WTC11 (cell line): ENCODE measurements at regions not wholly inside any gene's neighbourhood (a gene's known extent, or its start where the extent isn't known, plus 50 kb on each side); places are given as distances from the start of the nearest gene placed in this dataset.

Experiments
- ATAC-seq: fragments of 200-7000 bp; cut with Tn5 transposase; 2 replicates; pipeline ENCODE4 v1.10.0; 2021; ENCODE audit warnings: mild to moderate bottlenecking, moderate library complexity
- CTCF ChIA-PET: fragments of 300-600 bp; sonication (Branson Sonifier 250); formaldehyde crosslinking; loops from one replicate; lab custom pipeline; 2021; ENCODE audit warnings: antibody characterized with exemption; lab: Charles Lee
- POLR2A ChIA-PET: fragments of 350-600 bp; sonication (Branson Sonifier 250); formaldehyde crosslinking; loops from one replicate; lab custom pipeline; 2021; ENCODE audit warnings: antibody characterized with exemption; lab: Charles Lee
- DNase-seq: peaks from one replicate; pipeline ENCODE4 v3.0.0; 2021; ENCODE audit warnings: low spot score
- H3K27ac Mint-ChIP-seq: 2 replicates; pipeline ENCODE4 v1.8.0; 2021; ENCODE audit warnings: mixed read lengths
- H3K27me3 Mint-ChIP-seq: 2 replicates; pipeline ENCODE4 v1.8.0; 2021; ENCODE audit warnings: low read depth, mild to moderate bottlenecking, moderate library complexity, mixed read lengths
- H3K36me3 Mint-ChIP-seq: 2 replicates; pipeline ENCODE4 v1.8.0; 2021; ENCODE audit warnings: mixed read lengths
- H3K4me1 Mint-ChIP-seq: 2 replicates; pipeline ENCODE4 v1.8.0; 2022; ENCODE audit warnings: mixed read lengths
- H3K4me3 Mint-ChIP-seq: 2 replicates; pipeline ENCODE4 v1.8.0; 2021; ENCODE audit warnings: mild to moderate bottlenecking, moderate library complexity, mixed read lengths
- H3K9me3 Mint-ChIP-seq: 2 replicates; pipeline ENCODE4 v1.8.0; 2021; ENCODE audit warnings: mixed read lengths
- EMX1 ChIP-seq: fragments of 250-450 bp; sonication (Bioruptor Pico); IDR thresholded peaks from 2 replicates; pipeline ENCODE4 v1.8.0; 2021; ENCODE audit warnings: mild to moderate bottlenecking
- ESRRA ChIP-seq: sonication (generic); formaldehyde crosslinking; IDR thresholded peaks from 2 replicates; pipeline ENCODE4 v1.8.1; 2022; ENCODE audit warnings: mild to moderate bottlenecking, missing genetic modification reagents, borderline replicate concordance
- FOXJ3 ChIP-seq: sonication (generic); formaldehyde crosslinking; IDR thresholded peaks from 2 replicates; pipeline ENCODE4 v1.9.0; 2021; ENCODE audit warnings: missing genetic modification reagents, mild to moderate bottlenecking, borderline replicate concordance
- FOXP1 ChIP-seq: sonication (generic); formaldehyde crosslinking; IDR thresholded peaks from 2 replicates; pipeline ENCODE4 v1.8.0; 2022; ENCODE audit warnings: missing genetic modification reagents, mild to moderate bottlenecking, moderate library complexity, borderline replicate concordance
- HMGA2 ChIP-seq: fragments of 250-450 bp; sonication (Bioruptor Pico); IDR thresholded peaks from 2 replicates; pipeline ENCODE4 v1.4.0; 2021; ENCODE audit warnings: mild to moderate bottlenecking, moderate library complexity
- SMAD3 ChIP-seq: sonication (generic); formaldehyde crosslinking; IDR thresholded peaks from 2 replicates; pipeline ENCODE4 v1.8.0; 2022; ENCODE audit warnings: missing genetic modification reagents, mild to moderate bottlenecking, borderline replicate concordance
- TCF7 ChIP-seq: sonication (generic); formaldehyde crosslinking; IDR thresholded peaks from 2 replicates; pipeline ENCODE4 v1.8.0; 2022; ENCODE audit warnings: mild to moderate bottlenecking, low read depth, missing genetic modification reagents, moderate library complexity
- ZNF263 ChIP-seq: sonication (generic); formaldehyde crosslinking; IDR thresholded peaks from 2 replicates; pipeline ENCODE4 v1.8.1; 2022; ENCODE audit warnings: low read depth, mild to moderate bottlenecking, moderate library complexity, missing genetic modification reagents
- ZNF416 ChIP-seq: fragments of 250-450 bp; sonication (Bioruptor Pico); IDR thresholded peaks from 2 replicates; pipeline ENCODE4 v1.9.0; 2021; ENCODE audit warnings: mild to moderate bottlenecking, inconsistent platforms
- ZNF671 ChIP-seq: fragments of 250-450 bp; sonication (Bioruptor Pico); IDR thresholded peaks from 2 replicates; pipeline ENCODE4 v1.8.0; 2021; ENCODE audit warnings: mild to moderate bottlenecking
- TF ChIP-seq, protein P1 (sequence below): fragments of 250-450 bp; sonication (Bioruptor Pico); conservative IDR thresholded peaks from 2 replicates; pipeline ENCODE4 v1.9.0; 2021; ENCODE audit warnings: mild to moderate bottlenecking
- TF ChIP-seq, protein P2 (sequence below): sonication (generic); formaldehyde crosslinking; IDR thresholded peaks from 2 replicates; pipeline ENCODE4 v1.8.0; 2023; ENCODE audit warnings: missing genetic modification reagents, mild to moderate bottlenecking, borderline replicate concordance
- TF ChIP-seq, protein P3 (sequence below): sonication (generic); formaldehyde crosslinking; IDR thresholded peaks from 2 replicates; pipeline ENCODE4 v1.8.0; 2022; ENCODE audit warnings: mild to moderate bottlenecking, missing genetic modification reagents
- TF ChIP-seq, protein P4 (sequence below): sonication (generic); formaldehyde crosslinking; IDR thresholded peaks from 2 replicates; pipeline ENCODE4 v1.8.0; 2022; ENCODE audit warnings: mild to moderate bottlenecking, missing genetic modification reagents
- TF ChIP-seq, protein P5 (sequence below): fragments of 250-450 bp; sonication (Bioruptor Pico); IDR thresholded peaks from 2 replicates; pipeline ENCODE4 v1.9.0; 2021; ENCODE audit warnings: mild to moderate bottlenecking

DNA sequence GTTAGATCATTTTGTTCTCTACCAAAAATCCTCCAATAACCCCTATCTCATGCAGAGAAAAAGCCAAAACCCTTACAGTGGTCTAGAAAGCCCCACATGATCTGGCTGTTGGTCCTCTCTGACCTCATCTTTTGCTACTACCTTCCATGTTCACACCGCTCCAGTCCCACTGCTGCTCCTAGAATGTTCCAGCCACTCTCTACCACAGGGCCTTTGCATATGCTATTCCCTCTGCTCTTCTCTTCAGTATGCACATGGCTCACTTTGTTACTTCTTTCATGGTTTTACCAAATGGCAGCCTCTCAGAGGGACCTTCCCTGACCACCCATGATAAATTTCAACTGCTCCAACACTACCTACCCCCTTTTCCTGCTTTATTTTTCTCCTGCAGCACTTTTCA, 193.5 kb upstream of the CCDC150 start (continued):
- TF ChIP-seq, protein P1, sequence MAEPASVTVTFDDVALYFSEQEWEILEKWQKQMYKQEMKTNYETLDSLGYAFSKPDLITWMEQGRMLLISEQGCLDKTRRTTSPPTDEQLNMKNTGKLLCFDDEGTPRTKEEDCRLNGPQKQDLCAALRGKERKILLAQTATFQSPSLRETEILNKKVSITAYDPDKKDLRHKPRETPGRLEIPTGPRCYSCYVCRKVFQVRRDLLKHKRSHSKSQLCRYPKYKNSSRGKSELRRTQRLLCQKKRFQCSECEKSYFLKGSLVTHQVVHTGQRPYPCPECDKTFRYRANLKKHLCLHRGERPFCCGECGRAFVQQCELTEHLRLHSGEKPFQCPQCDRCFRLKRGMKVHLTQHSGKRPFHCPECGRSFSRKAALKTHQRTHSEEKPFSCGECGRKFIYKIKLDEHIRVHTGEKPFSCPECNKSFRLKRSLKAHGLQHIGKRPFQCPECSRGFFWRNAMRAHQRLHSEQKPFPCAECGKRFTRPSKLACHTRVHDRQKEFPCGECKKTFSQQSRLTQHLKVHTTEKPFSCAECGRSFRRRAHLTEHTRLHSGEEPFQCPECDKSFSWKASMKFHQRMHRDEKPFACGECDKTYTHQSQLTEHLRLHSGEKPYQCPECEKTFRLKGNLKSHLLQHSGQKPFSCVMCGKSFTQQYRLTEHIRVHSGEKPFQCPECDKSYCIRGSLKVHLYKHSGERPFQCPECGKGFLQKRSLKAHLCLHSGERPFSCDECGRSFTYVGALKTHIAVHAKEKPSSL = no peak
- TF ChIP-seq FOXP1 = no peak
- TF ChIP-seq HMGA2 (CRISPR knock-in tag) = no peak
- TF ChIP-seq, all 79 proteins: peak for 0

DNA sequence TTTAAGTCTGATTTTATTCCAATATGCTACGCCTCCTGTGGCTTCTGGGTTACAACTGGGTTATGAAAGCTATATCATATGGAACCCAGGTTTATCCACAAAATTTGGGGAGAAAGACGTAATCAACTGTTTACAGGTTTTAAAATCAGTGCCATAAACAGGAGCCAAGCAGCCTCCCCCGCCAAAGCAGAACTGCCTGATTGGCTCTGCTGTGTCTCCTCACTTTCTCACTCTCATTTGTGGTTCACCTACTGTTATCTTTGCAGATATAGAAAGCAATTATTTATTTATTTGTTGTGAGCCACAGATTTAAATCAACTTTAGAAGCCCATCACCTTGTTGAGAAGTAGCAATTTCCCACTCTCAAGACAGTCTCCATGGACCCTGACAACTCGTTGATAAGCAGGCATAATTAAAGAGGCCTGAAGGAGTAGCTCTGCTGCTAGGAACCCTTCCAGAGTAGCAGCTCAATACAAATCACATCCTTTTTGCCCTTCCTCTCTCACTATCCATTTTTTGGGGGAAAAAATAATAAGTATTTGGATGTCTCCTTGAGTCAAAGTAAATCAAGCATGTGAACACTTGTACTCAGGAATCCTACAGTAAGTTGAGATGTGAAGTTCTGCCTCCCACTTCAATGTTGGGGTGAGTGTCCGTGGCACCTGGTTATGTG, 191.0 kb upstream of the CCDC150 start:
- H3K27ac Mint-ChIP-seq = no peak overlapping the region
- 0 out of 2 replicates have a peak, but pooled peaks cover 2% of the 10 kb centered on the region for H3K4me1 Mint-ChIP-seq
- CTCF ChIA-PET = no interaction called here
- H3K36me3 Mint-ChIP-seq = no peaks in the 10 kb centered on the region
- POLR2A ChIA-PET = no interaction called here
- ATAC-seq (no peak), DNase-seq (no peak)
- no peak overlapping the region for H3K4me3 Mint-ChIP-seq
- H3K9me3 Mint-ChIP-seq = peaks cover 7% of the 10 kb centered on the region
- no peaks in the 10 kb centered on the region for H3K27me3 Mint-ChIP-seq
- TF ChIP-seq ZNF416 (CRISPR knock-in tag) = no peak
- TF ChIP-seq, protein P2, sequence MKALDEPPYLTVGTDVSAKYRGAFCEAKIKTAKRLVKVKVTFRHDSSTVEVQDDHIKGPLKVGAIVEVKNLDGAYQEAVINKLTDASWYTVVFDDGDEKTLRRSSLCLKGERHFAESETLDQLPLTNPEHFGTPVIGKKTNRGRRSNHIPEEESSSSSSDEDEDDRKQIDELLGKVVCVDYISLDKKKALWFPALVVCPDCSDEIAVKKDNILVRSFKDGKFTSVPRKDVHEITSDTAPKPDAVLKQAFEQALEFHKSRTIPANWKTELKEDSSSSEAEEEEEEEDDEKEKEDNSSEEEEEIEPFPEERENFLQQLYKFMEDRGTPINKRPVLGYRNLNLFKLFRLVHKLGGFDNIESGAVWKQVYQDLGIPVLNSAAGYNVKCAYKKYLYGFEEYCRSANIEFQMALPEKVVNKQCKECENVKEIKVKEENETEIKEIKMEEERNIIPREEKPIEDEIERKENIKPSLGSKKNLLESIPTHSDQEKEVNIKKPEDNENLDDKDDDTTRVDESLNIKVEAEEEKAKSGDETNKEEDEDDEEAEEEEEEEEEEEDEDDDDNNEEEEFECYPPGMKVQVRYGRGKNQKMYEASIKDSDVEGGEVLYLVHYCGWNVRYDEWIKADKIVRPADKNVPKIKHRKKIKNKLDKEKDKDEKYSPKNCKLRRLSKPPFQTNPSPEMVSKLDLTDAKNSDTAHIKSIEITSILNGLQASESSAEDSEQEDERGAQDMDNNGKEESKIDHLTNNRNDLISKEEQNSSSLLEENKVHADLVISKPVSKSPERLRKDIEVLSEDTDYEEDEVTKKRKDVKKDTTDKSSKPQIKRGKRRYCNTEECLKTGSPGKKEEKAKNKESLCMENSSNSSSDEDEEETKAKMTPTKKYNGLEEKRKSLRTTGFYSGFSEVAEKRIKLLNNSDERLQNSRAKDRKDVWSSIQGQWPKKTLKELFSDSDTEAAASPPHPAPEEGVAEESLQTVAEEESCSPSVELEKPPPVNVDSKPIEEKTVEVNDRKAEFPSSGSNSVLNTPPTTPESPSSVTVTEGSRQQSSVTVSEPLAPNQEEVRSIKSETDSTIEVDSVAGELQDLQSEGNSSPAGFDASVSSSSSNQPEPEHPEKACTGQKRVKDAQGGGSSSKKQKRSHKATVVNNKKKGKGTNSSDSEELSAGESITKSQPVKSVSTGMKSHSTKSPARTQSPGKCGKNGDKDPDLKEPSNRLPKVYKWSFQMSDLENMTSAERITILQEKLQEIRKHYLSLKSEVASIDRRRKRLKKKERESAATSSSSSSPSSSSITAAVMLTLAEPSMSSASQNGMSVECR (CRISPR knock-in tag) = no peak
- no peak for TF ChIP-seq ESRRA (CRISPR knock-in tag)
- TF ChIP-seq, protein P3, sequence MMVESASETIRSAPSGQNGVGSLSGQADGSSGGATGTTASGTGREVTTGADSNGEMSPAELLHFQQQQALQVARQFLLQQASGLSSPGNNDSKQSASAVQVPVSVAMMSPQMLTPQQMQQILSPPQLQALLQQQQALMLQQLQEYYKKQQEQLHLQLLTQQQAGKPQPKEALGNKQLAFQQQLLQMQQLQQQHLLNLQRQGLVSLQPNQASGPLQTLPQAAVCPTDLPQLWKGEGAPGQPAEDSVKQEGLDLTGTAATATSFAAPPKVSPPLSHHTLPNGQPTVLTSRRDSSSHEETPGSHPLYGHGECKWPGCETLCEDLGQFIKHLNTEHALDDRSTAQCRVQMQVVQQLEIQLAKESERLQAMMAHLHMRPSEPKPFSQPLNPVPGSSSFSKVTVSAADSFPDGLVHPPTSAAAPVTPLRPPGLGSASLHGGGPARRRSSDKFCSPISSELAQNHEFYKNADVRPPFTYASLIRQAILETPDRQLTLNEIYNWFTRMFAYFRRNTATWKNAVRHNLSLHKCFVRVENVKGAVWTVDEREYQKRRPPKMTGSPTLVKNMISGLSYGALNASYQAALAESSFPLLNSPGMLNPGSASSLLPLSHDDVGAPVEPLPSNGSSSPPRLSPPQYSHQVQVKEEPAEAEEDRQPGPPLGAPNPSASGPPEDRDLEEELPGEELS (CRISPR knock-in tag) = no peak
- no peak for TF ChIP-seq HMGA2 (CRISPR knock-in tag)
- TF ChIP-seq, protein P4, sequence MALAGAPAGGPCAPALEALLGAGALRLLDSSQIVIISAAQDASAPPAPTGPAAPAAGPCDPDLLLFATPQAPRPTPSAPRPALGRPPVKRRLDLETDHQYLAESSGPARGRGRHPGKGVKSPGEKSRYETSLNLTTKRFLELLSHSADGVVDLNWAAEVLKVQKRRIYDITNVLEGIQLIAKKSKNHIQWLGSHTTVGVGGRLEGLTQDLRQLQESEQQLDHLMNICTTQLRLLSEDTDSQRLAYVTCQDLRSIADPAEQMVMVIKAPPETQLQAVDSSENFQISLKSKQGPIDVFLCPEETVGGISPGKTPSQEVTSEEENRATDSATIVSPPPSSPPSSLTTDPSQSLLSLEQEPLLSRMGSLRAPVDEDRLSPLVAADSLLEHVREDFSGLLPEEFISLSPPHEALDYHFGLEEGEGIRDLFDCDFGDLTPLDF = no peak
- TF ChIP-seq TCF7 (CRISPR knock-in tag) = no peak
- no peak for TF ChIP-seq EMX1 (CRISPR knock-in tag)
- TF ChIP-seq FOXJ3 = no peak
- TF ChIP-seq ZNF671 (CRISPR knock-in tag) = no peak
- TF ChIP-seq SMAD3 = no peak
- TF ChIP-seq, protein P5, sequence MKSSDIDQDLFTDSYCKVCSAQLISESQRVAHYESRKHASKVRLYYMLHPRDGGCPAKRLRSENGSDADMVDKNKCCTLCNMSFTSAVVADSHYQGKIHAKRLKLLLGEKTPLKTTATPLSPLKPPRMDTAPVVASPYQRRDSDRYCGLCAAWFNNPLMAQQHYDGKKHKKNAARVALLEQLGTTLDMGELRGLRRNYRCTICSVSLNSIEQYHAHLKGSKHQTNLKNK (CRISPR knock-in tag) = no peak
- TF ChIP-seq ZNF263 (CRISPR knock-in tag) = no peak
